ENCODE measurements at regions not wholly inside any gene's neighbourhood (a gene's known extent, or its start where the extent isn't known, plus 50 kb on each side); places are given as distances from the start of the nearest gene placed in this dataset.

- TF ChIP-seq, protein P1, sequence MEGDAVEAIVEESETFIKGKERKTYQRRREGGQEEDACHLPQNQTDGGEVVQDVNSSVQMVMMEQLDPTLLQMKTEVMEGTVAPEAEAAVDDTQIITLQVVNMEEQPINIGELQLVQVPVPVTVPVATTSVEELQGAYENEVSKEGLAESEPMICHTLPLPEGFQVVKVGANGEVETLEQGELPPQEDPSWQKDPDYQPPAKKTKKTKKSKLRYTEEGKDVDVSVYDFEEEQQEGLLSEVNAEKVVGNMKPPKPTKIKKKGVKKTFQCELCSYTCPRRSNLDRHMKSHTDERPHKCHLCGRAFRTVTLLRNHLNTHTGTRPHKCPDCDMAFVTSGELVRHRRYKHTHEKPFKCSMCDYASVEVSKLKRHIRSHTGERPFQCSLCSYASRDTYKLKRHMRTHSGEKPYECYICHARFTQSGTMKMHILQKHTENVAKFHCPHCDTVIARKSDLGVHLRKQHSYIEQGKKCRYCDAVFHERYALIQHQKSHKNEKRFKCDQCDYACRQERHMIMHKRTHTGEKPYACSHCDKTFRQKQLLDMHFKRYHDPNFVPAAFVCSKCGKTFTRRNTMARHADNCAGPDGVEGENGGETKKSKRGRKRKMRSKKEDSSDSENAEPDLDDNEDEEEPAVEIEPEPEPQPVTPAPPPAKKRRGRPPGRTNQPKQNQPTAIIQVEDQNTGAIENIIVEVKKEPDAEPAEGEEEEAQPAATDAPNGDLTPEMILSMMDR (IDR thresholded peaks at IDR 0.05; ENCODE audit: low read depth, low read length, missing control alignments) = no peak
- DNase-seq (ENCODE audit: extremely low read depth, low read depth) = no peak
- no peak overlapping the region for H3K4me3 ChIP-seq (replicated peaks; ENCODE audit: low read depth, low read length)
Measured at GRCh38 chr3:68045976-68046375, 391.6 kb upstream of the SUCLG2 start.

DNA sequence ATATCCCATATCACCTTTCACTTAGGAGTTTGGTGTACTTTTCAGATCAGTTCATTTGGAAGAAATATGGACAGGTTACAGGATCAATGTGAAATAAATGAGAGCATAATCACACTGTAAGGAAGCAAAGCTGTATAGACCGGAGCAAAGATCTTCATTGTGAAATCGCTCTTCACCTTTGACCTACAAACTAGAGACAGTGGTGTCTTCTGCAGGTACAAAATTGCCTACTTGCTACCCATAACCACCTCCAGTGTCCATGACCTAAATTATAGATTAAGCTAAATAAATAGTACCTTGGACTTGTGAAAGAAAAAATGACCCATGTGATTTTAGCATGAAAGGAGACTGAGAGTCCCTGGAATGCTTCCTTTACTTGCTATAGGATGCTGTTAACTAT is 379.5 kb upstream of the SUCLG2 start:
- H3K4me3 ChIP-seq (replicated peaks; ENCODE audit: low read depth, low read length) = no peak overlapping the region
- DNase-seq (ENCODE audit: extremely low read depth, low read depth) = no peak
- TF ChIP-seq, protein P1 (IDR thresholded peaks at IDR 0.05; ENCODE audit: low read depth, low read length, missing control alignments) = no peak

DNA sequence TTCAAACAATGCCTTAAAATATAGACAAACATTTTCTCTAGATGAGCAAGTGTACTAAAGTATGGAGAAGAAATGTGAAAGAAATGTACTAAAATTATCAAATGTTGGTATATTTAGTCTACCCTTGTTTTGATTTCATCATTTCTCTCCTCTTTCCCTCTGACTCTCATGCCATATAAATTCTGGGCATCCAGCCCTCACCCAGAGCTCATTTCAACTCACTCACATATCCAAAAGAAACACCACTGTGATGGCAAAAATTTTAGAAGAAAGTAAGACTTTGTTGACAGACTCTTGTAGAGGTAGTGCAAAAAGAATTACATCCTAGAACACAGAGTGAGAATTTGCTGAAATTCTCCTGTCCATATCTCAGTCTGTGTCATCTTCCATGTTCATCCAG is 377.8 kb upstream of the SUCLG2 start:
- no peak for DNase-seq (ENCODE audit: extremely low read depth, low read depth)
- TF ChIP-seq, protein P1 (IDR thresholded peaks at IDR 0.05; ENCODE audit: low read depth, low read length, missing control alignments) = no peak
- H3K4me3 ChIP-seq (replicated peaks; ENCODE audit: low read depth, low read length) = no peak overlapping the region

DNA sequence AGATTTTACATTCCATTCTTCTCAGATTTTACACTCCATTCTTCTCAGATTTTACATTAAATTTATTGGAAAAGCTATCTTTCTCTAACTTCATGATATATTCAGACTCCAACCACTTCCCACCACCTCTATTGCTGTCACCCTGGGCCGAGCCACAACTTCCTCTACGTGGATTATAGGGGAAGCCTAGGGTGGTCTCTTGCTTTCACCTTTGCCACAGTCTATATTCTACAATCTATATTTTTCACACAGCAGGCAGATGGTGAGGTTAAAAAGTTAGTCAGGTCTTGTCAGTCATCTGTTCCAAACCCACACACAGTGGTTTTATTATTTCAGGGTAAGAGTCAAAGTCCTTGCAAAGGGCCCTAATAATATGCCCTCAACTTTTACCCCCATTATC is 370.8 kb upstream of the SUCLG2 start:
- TF ChIP-seq, protein P1 (IDR thresholded peaks at IDR 0.05; ENCODE audit: low read depth, low read length, missing control alignments) = no peak
- no peak for DNase-seq (ENCODE audit: extremely low read depth, low read depth)
- no peak overlapping the region for H3K4me3 ChIP-seq (replicated peaks; ENCODE audit: low read depth, low read length)

- H3K4me3 ChIP-seq (replicated peaks; ENCODE audit: low read depth, low read length) = no peak overlapping the region
- TF ChIP-seq, protein P1 (IDR thresholded peaks at IDR 0.05; ENCODE audit: low read depth, low read length, missing control alignments) = no peak
- no peak for DNase-seq (ENCODE audit: extremely low read depth, low read depth)
Measured at GRCh38 chr3:68019876-68020275, 365.5 kb upstream of the SUCLG2 start.

- TF ChIP-seq, protein P1 (IDR thresholded peaks at IDR 0.05; ENCODE audit: low read depth, low read length, missing control alignments) = no peak
- DNase-seq (ENCODE audit: extremely low read depth, low read depth) = no peak
- H3K4me3 ChIP-seq (replicated peaks; ENCODE audit: low read depth, low read length) = no peak overlapping the region
Measured at GRCh38 chr3:68018275-68018674, 363.9 kb upstream of the SUCLG2 start.

- TF ChIP-seq, protein P1 (IDR thresholded peaks at IDR 0.05; ENCODE audit: low read depth, low read length, missing control alignments) = no peak
- no peak for DNase-seq (ENCODE audit: extremely low read depth, low read depth)
- no peak overlapping the region for H3K4me3 ChIP-seq (replicated peaks; ENCODE audit: low read depth, low read length)
Measured at GRCh38 chr3:68017069-68017468, 362.7 kb upstream of the SUCLG2 start.

Measured in HFF-Myc (cell line).